IMR-90 (cell line): ENCODE measurements at regions not wholly inside any gene's neighbourhood (a gene's known extent, or its start where the extent isn't known, plus 50 kb on each side); places are given as distances from the start of the nearest gene placed in this dataset.
A peak's percentile ranks its signal among the peaks of the same experiment; 100 is the strongest.

Source experiments
- ATAC-seq: fragments of 200-7000 bp; cut with Tn5 transposase; 2 replicates; pipeline ENCODE4 v1.9.1; 2020; ENCODE audit warnings: low read depth, mild to moderate bottlenecking, moderate library complexity
- BruUV-seq: library from RNA; stranded (reverse); fragments of 400-500 nt; replicated peaks from 2 replicates; lab custom pipeline; 2021; lab: Mats Ljungman, UMichigan
- CTCF ChIA-PET: fragments of 300-600 bp; formaldehyde crosslinking; extraction: SDS; loops from one replicate; lab custom pipeline; 2021; ENCODE audit warnings: antibody characterized with exemption; lab: Yijun Ruan, JAX
- POLR2A ChIA-PET: fragments of 300-600 bp; sonication (Branson Sonifier 250); formaldehyde crosslinking; loops from one replicate; lab custom pipeline; 2022; ENCODE audit warnings: antibody characterized with exemption; ENCODE audit not compliant: unreplicated experiment; lab: Charles Lee
- DNase-seq: peaks from one replicate; pipeline ENCODE4 v3.0.0; 2013
- H2AFZ ChIP-seq: replicated peaks from 2 replicates; pipeline ENCODE3; 2013; ENCODE audit warnings: low read length, mild to moderate bottlenecking; ENCODE audit not compliant: poor library complexity
- H2AK5ac ChIP-seq: 2 replicates; pipeline ENCODE4 v1.6.1; 2013; ENCODE audit warnings: low read depth, low read length, inconsistent platforms
- H2AK9ac ChIP-seq: replicated peaks from 2 replicates; pipeline ENCODE3; 2013; ENCODE audit warnings: mild to moderate bottlenecking, low read depth, low read length, moderate library complexity; ENCODE audit not compliant: poor library complexity
- H2BK120ac ChIP-seq: 2 replicates; pipeline ENCODE4 v1.6.1; 2013; ENCODE audit warnings: low read depth, low read length, inconsistent platforms
- H2BK15ac ChIP-seq: 3 replicates; pipeline ENCODE4 v1.6.1; 2013; ENCODE audit warnings: low read depth, low read length, inconsistent platforms
- H2BK20ac ChIP-seq: 2 replicates; pipeline ENCODE4 v1.6.1; 2013; ENCODE audit warnings: low read depth, mild to moderate bottlenecking, inconsistent platforms, low read length, moderate library complexity
- H2BK5ac ChIP-seq: 2 replicates; pipeline ENCODE4 v1.6.1; 2013; ENCODE audit warnings: mild to moderate bottlenecking, low read depth, low read length, inconsistent platforms; ENCODE audit not compliant: poor library complexity, severe bottlenecking
- H3K14ac ChIP-seq: replicated peaks from 2 replicates; pipeline ENCODE4 v1.6.1; 2013; ENCODE audit warnings: low read depth, low read length, inconsistent platforms
- H3K18ac ChIP-seq: 2 replicates; pipeline ENCODE4 v1.6.1; 2013; ENCODE audit warnings: low read depth, low read length, control low read depth
- H3K23ac ChIP-seq: 2 replicates; pipeline ENCODE4 v1.6.1; 2013; ENCODE audit warnings: low read depth, low read length, inconsistent platforms
- H3K27ac ChIP-seq: 2 replicates; pipeline ENCODE4 v1.5.1; 2013; ENCODE audit warnings: mild to moderate bottlenecking, control low read depth, low read length; ENCODE audit not compliant: insufficient read depth
- H3K27me3 ChIP-seq: 2 replicates; pipeline ENCODE4 v1.6.1; 2013; ENCODE audit warnings: low read length; ENCODE audit not compliant: control insufficient read depth, insufficient read depth
- H3K36me3 ChIP-seq: 2 replicates; pipeline ENCODE4 v1.6.1; 2013; ENCODE audit warnings: low read length, mixed read lengths; ENCODE audit not compliant: control insufficient read depth, insufficient read depth
- H3K4ac ChIP-seq: 2 replicates; pipeline ENCODE4 v1.6.1; 2013; ENCODE audit warnings: low read depth, low read length, inconsistent platforms
- H3K4me1 ChIP-seq: 2 replicates; pipeline ENCODE4 v1.6.1; 2013; ENCODE audit warnings: low read length, mixed read lengths; ENCODE audit not compliant: control insufficient read depth, insufficient read depth
- H3K4me2 ChIP-seq: 2 replicates; pipeline ENCODE4 v1.6.1; 2013; ENCODE audit warnings: low read depth, mild to moderate bottlenecking, control low read depth, low read length, moderate library complexity
- H3K4me3 ChIP-seq: 2 replicates; pipeline ENCODE4 v1.5.1; 2013; ENCODE audit warnings: low read depth, mild to moderate bottlenecking, control low read depth, low read length, moderate library complexity; ENCODE audit not compliant: insufficient read depth
- H3K56ac ChIP-seq: 2 replicates; pipeline ENCODE4 v1.6.1; 2013; ENCODE audit warnings: low read length, inconsistent platforms; ENCODE audit not compliant: insufficient read depth; ENCODE audit errors: extremely low read depth
- H3K79me1 ChIP-seq, 2 experiments: 2 replicates each; pipeline ENCODE4 v1.6.1; 2013; ENCODE audit warnings: low read length in 2 of 2, inconsistent platforms in 1 of 2, low read depth in 1 of 2
- H3K9ac ChIP-seq: 2 replicates; pipeline ENCODE4 v1.6.1; 2013; ENCODE audit warnings: low read depth, low read length, control low read depth
- H3K9me1 ChIP-seq: 2 replicates; pipeline ENCODE4 v1.6.1; 2013; ENCODE audit warnings: low read length, inconsistent platforms; ENCODE audit not compliant: insufficient read depth
- H3K9me3 ChIP-seq: 2 replicates; pipeline ENCODE4 v1.6.1; 2013; ENCODE audit warnings: low read length; ENCODE audit not compliant: control insufficient read depth, insufficient read depth
- H4K20me1 ChIP-seq: 2 replicates; pipeline ENCODE4 v1.6.1; 2013; ENCODE audit warnings: low read length, inconsistent platforms; ENCODE audit not compliant: insufficient read depth
- H4K5ac ChIP-seq: 2 replicates; pipeline ENCODE4 v1.6.1; 2013; ENCODE audit warnings: mild to moderate bottlenecking, low read depth, low read length, control low read depth
- H4K8ac ChIP-seq, 2 experiments: 2 replicates each; pipeline ENCODE4 v1.6.1; 2013; ENCODE audit warnings: low read depth in 2 of 2, low read length in 2 of 2, control low read depth in 1 of 2, inconsistent platforms in 1 of 2
- H4K91ac ChIP-seq: 2 replicates; pipeline ENCODE4 v1.6.1; 2013; ENCODE audit warnings: low read depth, low read length, inconsistent platforms; ENCODE audit not compliant: insufficient read depth
- CEBPB ChIP-seq: IDR thresholded peaks from 2 replicates; pipeline ENCODE4 v1.6.1; 2012; ENCODE audit warnings: low read depth, low read length, improper control_type of control experiment
- CHD1 ChIP-seq: IDR thresholded peaks from 2 replicates; pipeline ENCODE4 v1.6.1; 2012; ENCODE audit warnings: low read depth, low read length, improper control_type of control experiment
- FOS ChIP-seq: fragments of 150-350 bp; IDR thresholded peaks from 2 replicates; pipeline ENCODE4 v1.6.1; 2016; ENCODE audit warnings: low read depth, low read length
- MAFK ChIP-seq: IDR thresholded peaks from 2 replicates; pipeline ENCODE4 v1.6.1; 2012; ENCODE audit warnings: low read depth, low read length, improper control_type of control experiment
- MXI1 ChIP-seq: IDR thresholded peaks from 2 replicates; pipeline ENCODE4 v1.6.1; 2012; ENCODE audit warnings: low read depth, mild to moderate bottlenecking, low read length, moderate library complexity, borderline replicate concordance
- NFE2L2 ChIP-seq: fragments of 150-350 bp; IDR thresholded peaks from 2 replicates; pipeline ENCODE4 v1.6.1; 2016; ENCODE audit warnings: low read depth, mild to moderate bottlenecking, low read length
- POLR2A ChIP-seq: IDR thresholded peaks from 2 replicates; pipeline ENCODE4 v1.6.1; 2012; ENCODE audit warnings: mild to moderate bottlenecking, low read depth, low read length
- RFX5 ChIP-seq: IDR thresholded peaks from 2 replicates; pipeline ENCODE4 v1.8.0; 2012; ENCODE audit warnings: low read depth, mild to moderate bottlenecking, low read length, moderate library complexity
- SMC3 ChIP-seq: fragments of 150-350 bp; IDR thresholded peaks from 2 replicates; pipeline ENCODE4 v1.6.1; 2016; ENCODE audit warnings: low read depth, mild to moderate bottlenecking, antibody characterized with exemption, low read length, moderate library complexity
- WGBS, 2 experiments: methylation state at CpG; one replicate each; pipeline versions ENCODE4 v1.1.5 to v1.1.7; 2013; ENCODE audit warnings: missing lambda C conversion rate in 2 of 2; ENCODE audit not compliant: insufficient read length in 1 of 2; ENCODE audit errors: extremely low coverage in 2 of 2; 5-methylcytosine and 5-hydroxymethylcytosine counted together
- dilution Hi-C: fragments of 300-500 bp; cut with HindIII; formaldehyde crosslinking; loops from one replicate; pipeline ENCODE4 v1.14.3; 2018; ENCODE audit warnings: low sequenced_read_pairs; ENCODE audit not compliant: unreplicated experiment
- in situ Hi-C: fragments of 300-500 bp; cut with MboI; formaldehyde crosslinking; loops from 3 replicates; pipeline ENCODE4 v1.14.3; 2019; ENCODE audit warnings: low sequenced_read_pairs, inconsistent platforms, mixed read lengths
- intact Hi-C: fragments of 100-400 bp; cut with micrococcal nuclease; formaldehyde crosslinking; loops from 2 replicates; pipeline ENCODE4 v1.10.0; 2022
- TF ChIP-seq, protein P1 (sequence below): fragments of 150-350 bp; IDR thresholded peaks from 2 replicates; pipeline ENCODE4 v1.6.1; 2016; ENCODE audit warnings: low read depth, mild to moderate bottlenecking, low read length, moderate library complexity, borderline replicate concordance
- TF ChIP-seq, protein P2 (sequence below): conservative IDR thresholded peaks from 2 replicates; pipeline ENCODE4 v1.5.1; 2012; ENCODE audit warnings: mild to moderate bottlenecking, low read depth, low read length, improper control_type of control experiment
- TF ChIP-seq, protein P3 (sequence below): fragments of 150-350 bp; IDR thresholded peaks from 2 replicates; pipeline ENCODE4 v1.6.1; 2017; ENCODE audit warnings: mild to moderate bottlenecking, antibody characterized with exemption, low read length, low read depth

DNA sequence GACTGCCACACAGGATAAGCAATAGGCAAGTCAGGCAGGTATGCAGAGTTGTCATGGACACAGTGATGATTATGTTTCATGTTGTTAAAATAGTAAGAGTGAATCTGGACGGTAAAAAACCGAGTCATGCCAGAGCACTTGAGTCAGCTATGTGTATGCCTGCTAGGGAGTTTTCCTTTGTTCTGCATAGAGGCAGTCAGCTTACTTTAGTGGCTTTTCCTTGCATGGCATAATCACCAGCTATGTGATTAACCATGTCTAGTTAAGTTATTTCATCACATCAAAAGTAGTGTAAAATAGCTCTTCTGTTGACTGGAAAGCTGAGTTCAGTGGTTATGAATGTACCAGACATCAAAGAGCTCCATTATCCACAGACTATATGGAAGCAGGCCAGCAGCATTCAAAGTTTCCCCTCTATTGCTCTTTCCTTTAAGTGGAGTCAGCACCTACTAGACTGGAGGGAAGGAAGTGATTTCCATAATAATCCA, 989.8 kb downstream of the TLE1 start:
- Histone ChIP-seq H3K27me3 (no peaks in the 10 kb centered on the region), H2BK20ac (no peak overlapping the region), H3K18ac (no peak overlapping the region), H2BK120ac (no peak overlapping the region), H3K14ac (no peak overlapping the region), H3K4me3 (no peak overlapping the region), H3K56ac (no peak overlapping the region), H3K79me1 (no peaks in the 10 kb centered on the region), H3K27ac (no peak overlapping the region), H4K20me1 (no peaks in the 10 kb centered on the region), H3K9ac (no peak overlapping the region), H3K9me1 (no peaks in the 10 kb centered on the region), H3K9me3 (peaks cover 2% of the 10 kb centered on the region; the same call in 1 of the 2 replicates), H3K4me2 (peak overlapping the region; percentile 27; the same call in 1 of the 2 replicates), H2AFZ (no peak overlapping the region), H3K4me1 (no peaks in the 10 kb centered on the region), H2BK15ac (no peak overlapping the region), H2BK5ac (no peak overlapping the region), H4K5ac (no peak overlapping the region), H2AK9ac (no peak overlapping the region), H2AK5ac (no peak overlapping the region), H3K23ac (no peak overlapping the region), H3K36me3 (no peaks in the 10 kb centered on the region), H4K91ac (no peak overlapping the region), H3K4ac (no peak overlapping the region), H4K8ac (no peak overlapping the region)
- peak; percentile 81 for DNase-seq
- in situ Hi-C loops (no loop called here), dilution Hi-C loops (no loop called here), intact Hi-C loops (no loop called here)
- WGBS, 2 experiments, result no CpG with 5 or more reads among the region's 2 CpGs
- TF ChIP-seq NFE2L2 (peak; percentile 11), MXI1 (no peak), MAFK (peak; percentile 52), FOS (no peak), RFX5 (no peak), SMC3 (no peak), CEBPB (peak; percentile 63; the same call in 1 of the 2 replicates), CHD1 (no peak), POLR2A (no peak)
- TF ChIP-seq, protein P1, sequence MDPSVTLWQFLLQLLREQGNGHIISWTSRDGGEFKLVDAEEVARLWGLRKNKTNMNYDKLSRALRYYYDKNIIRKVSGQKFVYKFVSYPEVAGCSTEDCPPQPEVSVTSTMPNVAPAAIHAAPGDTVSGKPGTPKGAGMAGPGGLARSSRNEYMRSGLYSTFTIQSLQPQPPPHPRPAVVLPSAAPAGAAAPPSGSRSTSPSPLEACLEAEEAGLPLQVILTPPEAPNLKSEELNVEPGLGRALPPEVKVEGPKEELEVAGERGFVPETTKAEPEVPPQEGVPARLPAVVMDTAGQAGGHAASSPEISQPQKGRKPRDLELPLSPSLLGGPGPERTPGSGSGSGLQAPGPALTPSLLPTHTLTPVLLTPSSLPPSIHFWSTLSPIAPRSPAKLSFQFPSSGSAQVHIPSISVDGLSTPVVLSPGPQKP, result no peak
- TF ChIP-seq, protein P2, sequence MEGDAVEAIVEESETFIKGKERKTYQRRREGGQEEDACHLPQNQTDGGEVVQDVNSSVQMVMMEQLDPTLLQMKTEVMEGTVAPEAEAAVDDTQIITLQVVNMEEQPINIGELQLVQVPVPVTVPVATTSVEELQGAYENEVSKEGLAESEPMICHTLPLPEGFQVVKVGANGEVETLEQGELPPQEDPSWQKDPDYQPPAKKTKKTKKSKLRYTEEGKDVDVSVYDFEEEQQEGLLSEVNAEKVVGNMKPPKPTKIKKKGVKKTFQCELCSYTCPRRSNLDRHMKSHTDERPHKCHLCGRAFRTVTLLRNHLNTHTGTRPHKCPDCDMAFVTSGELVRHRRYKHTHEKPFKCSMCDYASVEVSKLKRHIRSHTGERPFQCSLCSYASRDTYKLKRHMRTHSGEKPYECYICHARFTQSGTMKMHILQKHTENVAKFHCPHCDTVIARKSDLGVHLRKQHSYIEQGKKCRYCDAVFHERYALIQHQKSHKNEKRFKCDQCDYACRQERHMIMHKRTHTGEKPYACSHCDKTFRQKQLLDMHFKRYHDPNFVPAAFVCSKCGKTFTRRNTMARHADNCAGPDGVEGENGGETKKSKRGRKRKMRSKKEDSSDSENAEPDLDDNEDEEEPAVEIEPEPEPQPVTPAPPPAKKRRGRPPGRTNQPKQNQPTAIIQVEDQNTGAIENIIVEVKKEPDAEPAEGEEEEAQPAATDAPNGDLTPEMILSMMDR, result no peak
- TF ChIP-seq, protein P3, sequence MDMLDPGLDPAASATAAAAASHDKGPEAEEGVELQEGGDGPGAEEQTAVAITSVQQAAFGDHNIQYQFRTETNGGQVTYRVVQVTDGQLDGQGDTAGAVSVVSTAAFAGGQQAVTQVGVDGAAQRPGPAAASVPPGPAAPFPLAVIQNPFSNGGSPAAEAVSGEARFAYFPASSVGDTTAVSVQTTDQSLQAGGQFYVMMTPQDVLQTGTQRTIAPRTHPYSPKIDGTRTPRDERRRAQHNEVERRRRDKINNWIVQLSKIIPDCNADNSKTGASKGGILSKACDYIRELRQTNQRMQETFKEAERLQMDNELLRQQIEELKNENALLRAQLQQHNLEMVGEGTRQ, result no peak
- ChIA-PET CTCF (no interaction called here), POLR2A (no interaction called here)
- peak; percentile 89 for ATAC-seq
- no TSS peak for BruUV-seq
